GM12891 (cell line): ENCODE measurements at regions not wholly inside any gene's neighbourhood (a gene's known extent, or its start where the extent isn't known, plus 50 kb on each side); places are given as distances from the start of the nearest gene placed in this dataset.
A peak's percentile ranks its signal among the peaks of the same experiment; 100 is the strongest.
"Not testable (repeated sequence)": the region's sequence is repeated elsewhere in the genome, so short reads cannot be mapped to it uniquely, and the experiment has no call there.

Experiments
- DNase-seq: peaks from one replicate; pipeline ENCODE4 v3.0.0; 2011; ENCODE audit warnings: low spot score; ENCODE audit not compliant: insufficient read length
- FAIRE-seq: peaks from 2 replicates; lab custom pipeline; 2011; peaks lifted over from hg19 to GRCh38; lab: Jason Lieb, UNC
- PAX5 ChIP-seq: IDR thresholded peaks from 2 replicates; pipeline ENCODE4 v1.6.1; 2011; ENCODE audit warnings: low read length, moderate library complexity, mild to moderate bottlenecking; ENCODE audit not compliant: insufficient read depth, severe bottlenecking
- POLR2A ChIP-seq: IDR thresholded peaks from 2 replicates; pipeline ENCODE4 v1.6.1; 2011; ENCODE audit warnings: low read depth, low read length, control low read depth
- POLR2AphosphoS5 ChIP-seq: IDR thresholded peaks from 2 replicates; pipeline ENCODE4 v1.6.1; 2011; ENCODE audit warnings: low read depth, low read length, control low read depth
- POU2F2 ChIP-seq: IDR thresholded peaks from 2 replicates; pipeline ENCODE4 v1.6.1; 2011; ENCODE audit warnings: low read depth, mild to moderate bottlenecking, control low read depth, low read length, moderate library complexity
- SPI1 ChIP-seq: IDR thresholded peaks from 2 replicates; pipeline ENCODE4 v1.6.1; 2011; ENCODE audit warnings: low read depth, low read length, control low read depth
- TAF1 ChIP-seq: IDR thresholded peaks from 2 replicates; pipeline ENCODE4 v1.6.1; 2011; ENCODE audit warnings: low read depth, low read length, control low read depth

DNA sequence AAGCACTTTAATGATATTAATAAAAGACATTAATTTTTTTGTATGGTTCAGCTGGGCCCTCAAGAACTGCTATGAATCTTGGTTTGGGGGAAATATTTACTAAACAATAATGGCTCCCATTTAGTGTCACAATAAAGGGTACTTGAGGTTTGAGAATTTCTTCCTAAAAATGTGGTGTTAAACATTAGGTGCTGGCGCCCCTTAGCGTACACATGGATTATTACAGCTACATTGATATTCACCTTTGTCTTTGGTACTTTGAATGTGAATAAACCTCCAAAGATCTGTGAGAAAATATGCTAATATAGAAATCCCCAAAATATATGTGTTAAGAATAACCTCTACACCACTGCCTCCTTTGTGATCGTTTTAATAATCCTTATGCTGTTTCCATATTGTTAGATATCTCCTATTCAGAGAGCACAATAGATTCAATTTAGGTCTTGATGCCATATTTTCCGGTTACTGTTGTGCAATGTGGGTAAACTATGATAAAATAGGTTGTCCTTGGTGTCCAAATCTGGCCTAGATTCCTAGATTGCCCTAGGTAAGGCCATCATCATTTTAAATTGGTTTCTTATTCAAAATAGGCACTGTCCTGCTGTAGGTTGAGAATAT is 161.8 kb upstream of the CACNA2D1 start:
- TF ChIP-seq PAX5 (no peak), TAF1 (no peak), SPI1 (no peak), POLR2A (no peak), POLR2AphosphoS5 (no peak)
- DNase-seq (peak; percentile 2), FAIRE-seq (peak; percentile 13)

DNA sequence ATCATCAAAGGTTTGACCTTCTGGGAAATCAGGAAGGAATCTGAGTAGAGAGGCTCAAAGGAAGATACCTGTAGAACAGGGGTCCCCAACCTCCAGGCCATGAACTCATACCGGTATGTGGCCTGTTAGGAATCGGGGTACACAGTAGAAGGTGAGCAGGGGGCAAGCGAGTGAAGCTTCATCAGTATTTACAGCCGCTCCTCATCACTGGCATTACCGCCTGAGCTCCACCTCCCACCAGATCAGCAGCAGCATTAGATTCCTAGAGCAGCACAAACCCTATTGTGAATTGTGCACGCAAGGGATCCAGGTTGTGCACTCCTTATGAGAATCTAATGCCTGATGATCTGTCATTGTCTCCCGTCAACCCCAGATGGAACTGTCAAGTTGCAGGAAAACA is 158.5 kb upstream of the CACNA2D1 start:
- FAIRE-seq (no peak), DNase-seq (no peak)
- TF ChIP-seq PAX5 (no peak), POLR2A (no peak), POLR2AphosphoS5 (no peak), SPI1 (no peak), POU2F2 (no peak), TAF1 (no peak)

DNA sequence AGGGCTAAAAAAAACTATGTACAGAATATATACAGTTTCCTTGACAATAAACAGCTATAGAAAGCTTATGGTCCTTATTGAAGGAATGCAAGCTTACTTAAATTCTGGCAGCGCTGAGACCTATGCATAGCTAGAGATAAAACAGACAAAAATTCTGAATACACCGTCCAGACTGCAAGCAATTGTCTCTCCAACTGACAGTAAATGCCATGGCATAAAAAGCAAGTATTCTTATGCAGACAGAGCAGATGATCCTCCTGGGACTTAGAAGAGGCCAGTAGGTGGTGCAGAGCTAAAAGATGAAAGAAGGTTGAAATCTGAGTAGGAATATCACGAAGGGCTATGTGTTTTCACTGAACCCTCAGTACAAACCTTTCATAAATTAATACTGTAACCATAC is 157.0 kb upstream of the CACNA2D1 start:
- FAIRE-seq: no peak
- TF ChIP-seq PAX5 (no peak), POLR2AphosphoS5 (no peak), TAF1 (no peak), POLR2A (no peak), SPI1 (no peak)
- DNase-seq: no peak

DNA sequence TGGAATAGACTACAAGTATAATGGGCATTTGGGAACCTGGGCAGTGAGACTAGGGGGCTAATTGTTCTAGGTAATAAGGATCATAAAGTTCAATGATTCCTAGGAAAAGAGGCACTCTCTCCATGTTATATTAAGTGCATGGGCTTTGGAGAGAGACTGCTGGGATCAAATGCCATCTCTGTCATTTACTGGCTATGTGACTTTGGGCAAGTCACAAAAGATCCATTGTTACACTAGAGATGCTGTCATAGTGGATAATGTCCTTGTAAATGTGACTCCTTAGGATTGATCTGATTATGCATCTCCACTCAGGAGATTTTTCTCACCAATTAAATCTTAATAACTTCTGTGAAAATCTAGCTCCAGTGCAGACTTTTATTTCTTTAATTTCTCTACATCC is 156.3 kb upstream of the CACNA2D1 start:
- DNase-seq (no peak), FAIRE-seq (no peak)
- TF ChIP-seq SPI1 (no peak), PAX5 (no peak), POLR2AphosphoS5 (no peak), TAF1 (no peak), POLR2A (no peak), POU2F2 (no peak)

DNA sequence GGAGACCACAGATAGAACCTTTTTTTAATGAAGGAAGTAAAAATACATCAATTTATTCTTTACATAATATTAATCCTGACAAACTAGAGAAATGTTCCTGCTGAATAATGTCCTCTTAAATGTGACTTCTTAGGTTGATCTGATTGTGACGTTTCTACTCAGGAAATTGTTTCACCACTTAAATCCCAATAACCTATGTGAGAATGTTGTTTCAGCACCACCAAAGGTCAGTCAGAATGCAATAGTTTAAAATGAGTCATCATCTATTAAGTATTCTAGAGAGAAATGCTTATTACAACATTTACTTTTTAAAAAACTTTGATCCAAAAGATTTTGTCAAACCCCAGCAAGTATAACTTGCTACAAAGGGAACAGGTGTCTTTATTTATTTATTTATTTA is 155.4 kb upstream of the CACNA2D1 start:
- no peak for TF ChIP-seq POLR2AphosphoS5
- no peak for FAIRE-seq
- DNase-seq: no peak

DNA sequence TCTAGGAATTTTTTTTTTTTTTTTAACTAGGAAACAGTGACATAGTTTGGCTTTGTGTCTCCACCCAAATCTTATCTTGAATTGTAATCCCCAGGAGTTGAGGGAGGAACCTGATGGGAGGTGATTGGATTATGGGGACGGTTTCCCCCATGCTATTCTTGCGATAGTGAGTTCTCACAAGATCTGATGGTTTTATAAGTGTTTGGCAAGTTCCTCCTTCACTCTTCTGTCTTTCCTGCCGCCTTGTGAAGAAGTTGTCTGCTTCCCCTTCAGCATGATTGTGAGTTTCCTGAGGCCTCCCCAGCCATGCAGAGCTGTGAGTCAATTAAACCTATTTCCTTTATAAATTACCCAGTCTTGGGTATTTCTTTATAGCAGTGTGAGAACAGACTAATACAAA is 152.2 kb upstream of the CACNA2D1 start:
- not testable (repeated sequence) for FAIRE-seq, DNase-seq

DNA sequence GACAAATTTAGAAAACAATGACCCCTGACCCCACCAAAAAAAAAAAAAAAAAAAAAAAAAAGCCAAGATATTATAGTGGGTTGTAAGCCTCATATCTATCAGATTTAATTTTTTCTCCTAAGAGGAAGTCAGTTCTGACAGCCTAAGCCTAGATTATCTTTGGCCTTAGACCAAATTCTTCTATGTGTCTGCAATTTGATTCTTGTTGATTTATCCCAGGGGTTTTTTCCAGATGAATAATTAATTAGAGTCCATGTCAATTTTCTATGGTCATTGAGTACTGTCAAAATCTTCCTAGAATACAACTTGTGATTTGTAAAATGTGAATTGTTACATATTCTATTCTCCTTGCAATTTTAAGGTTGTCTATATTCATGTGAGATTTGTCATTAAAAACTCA is 151.6 kb upstream of the CACNA2D1 start:
- DNase-seq: no peak
- no peak for TF ChIP-seq POLR2AphosphoS5
- TF ChIP-seq TAF1: no peak
- TF ChIP-seq PAX5: no peak
- no peak for TF ChIP-seq SPI1
- TF ChIP-seq POLR2A: no peak
- no peak for TF ChIP-seq POU2F2
- no peak for FAIRE-seq

DNA sequence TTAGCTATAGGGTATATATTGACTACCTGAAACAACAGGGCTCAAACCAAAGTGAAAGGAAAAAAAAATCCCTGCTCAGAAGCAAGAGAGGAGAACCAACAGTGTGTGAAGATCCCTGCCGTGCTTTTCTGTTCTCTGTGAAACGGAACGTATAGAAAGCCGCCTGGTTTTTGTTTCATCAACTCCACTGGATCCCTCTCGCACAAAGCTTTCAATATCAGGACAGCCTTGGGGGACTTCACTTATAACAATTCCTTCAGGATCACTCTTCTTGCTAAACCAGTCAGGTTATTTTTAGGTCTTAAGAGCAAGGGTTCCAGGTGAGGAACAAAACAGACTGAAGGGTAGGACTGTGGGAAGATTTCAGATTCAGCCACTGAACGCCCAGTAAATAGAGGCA is 151.1 kb upstream of the CACNA2D1 start:
- FAIRE-seq (no peak), DNase-seq (no peak)
- TF ChIP-seq POU2F2 (no peak), POLR2AphosphoS5 (no peak), SPI1 (no peak), TAF1 (no peak), POLR2A (no peak), PAX5 (no peak)

DNA sequence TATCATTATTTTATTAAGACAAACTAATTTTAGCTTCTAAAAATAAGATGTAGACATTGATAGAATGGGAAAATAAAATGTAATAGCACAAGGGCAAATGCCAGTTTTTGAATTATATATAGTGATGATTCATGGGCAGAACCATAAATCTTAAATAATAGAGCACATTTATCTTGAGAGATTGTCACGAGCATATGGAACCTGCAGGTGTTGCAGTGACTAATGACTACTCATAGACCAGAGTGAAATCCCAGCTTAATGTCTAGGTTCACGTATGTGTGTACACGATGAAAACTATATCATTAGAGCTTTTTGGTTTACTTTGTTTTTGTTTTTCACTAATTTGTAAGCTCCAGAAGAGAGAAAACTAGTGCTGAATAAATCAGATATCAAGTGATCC is 150.2 kb upstream of the CACNA2D1 start:
- TF ChIP-seq POU2F2 (no peak), POLR2AphosphoS5 (no peak), PAX5 (no peak), SPI1 (no peak), POLR2A (no peak), TAF1 (no peak)
- DNase-seq: no peak
- no peak for FAIRE-seq

DNA sequence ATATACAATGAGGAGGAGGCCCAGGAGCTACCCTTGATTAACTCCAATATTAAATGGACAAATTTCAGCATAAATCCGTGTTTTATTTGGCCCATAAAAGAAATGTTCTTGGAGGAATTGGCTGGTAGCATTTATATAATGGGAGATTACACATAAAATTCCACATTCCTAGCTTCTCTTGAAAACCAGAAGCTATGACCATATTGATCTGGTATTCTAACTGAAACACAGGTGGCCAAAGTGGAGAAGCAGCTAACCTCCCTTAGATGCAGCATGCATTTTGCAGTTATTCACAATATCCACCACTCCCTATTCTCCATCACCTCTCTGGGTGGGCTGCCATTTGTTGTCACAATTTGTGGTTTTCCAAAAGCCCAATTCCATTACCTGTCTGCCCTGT is 148.8 kb upstream of the CACNA2D1 start:
- TF ChIP-seq POU2F2 (no peak), SPI1 (no peak), POLR2A (no peak), PAX5 (no peak), TAF1 (no peak), POLR2AphosphoS5 (no peak)
- FAIRE-seq (no peak), DNase-seq (no peak)
